Kidney epithelial cell (primary cell): ENCODE measurements at regions not wholly inside any gene's neighbourhood (a gene's known extent, or its start where the extent isn't known, plus 50 kb on each side); places are given as distances from the start of the nearest gene placed in this dataset.

Experiments
- DNase-seq: peaks from one replicate; pipeline ENCODE4 v3.0.0-alpha.2; 2010; ENCODE audit warnings: low read depth
- H3K27me3 ChIP-seq: 2 replicates; pipeline ENCODE4 v1.6.0; 2011; ENCODE audit warnings: low read length; ENCODE audit not compliant: control insufficient read depth, insufficient read depth
- H3K36me3 ChIP-seq: 2 replicates; pipeline ENCODE4 v1.5.1; 2011; ENCODE audit warnings: low read length; ENCODE audit not compliant: control insufficient read depth, insufficient read depth
- H3K4me3 ChIP-seq: 2 replicates; pipeline ENCODE4 v1.5.1; 2011; ENCODE audit warnings: low read depth, mild to moderate bottlenecking, control low read depth, low read length
- CTCF ChIP-seq: IDR thresholded peaks from 2 replicates; pipeline ENCODE4 v1.5.1; 2011; ENCODE audit warnings: mild to moderate bottlenecking, moderate library complexity, low read length, control low read depth, inconsistent platforms; ENCODE audit not compliant: insufficient read depth, poor library complexity, severe bottlenecking

GRCh38 chr7:33789871-33790630 is 115.3 kb upstream of the BMPER start:
- no peak for DNase-seq
- TF ChIP-seq CTCF: no peak
- H3K27me3 ChIP-seq: peaks cover 3% of the 10 kb centered on the region
- no peak overlapping the region for H3K4me3 ChIP-seq
- H3K36me3 ChIP-seq: no peaks in the 10 kb centered on the region

GRCh38 chr7:33790746-33791145 is 114.6 kb upstream of the BMPER start:
- DNase-seq: no peak
- no peak overlapping the region for H3K4me3 ChIP-seq
- TF ChIP-seq CTCF: no peak
- no peaks in the 10 kb centered on the region for H3K36me3 ChIP-seq
- peaks cover 3% of the 10 kb centered on the region for H3K27me3 ChIP-seq

- H3K27me3 ChIP-seq: peaks cover 3% of the 10 kb centered on the region
- DNase-seq: no peak
- H3K4me3 ChIP-seq: no peak overlapping the region
- H3K36me3 ChIP-seq: no peaks in the 10 kb centered on the region
- no peak for TF ChIP-seq CTCF
These were observed 113.3 kb upstream of the BMPER start for GRCh38 chr7:33792041-33792440.

GRCh38 chr7:33792547-33793105 is 112.7 kb upstream of the BMPER start:
- TF ChIP-seq CTCF: no peak
- H3K36me3 ChIP-seq: no peaks in the 10 kb centered on the region

GRCh38 chr7:33793616-33794015 is 111.7 kb upstream of the BMPER start:
- Histone ChIP-seq H3K4me3 (no peak overlapping the region), H3K36me3 (no peaks in the 10 kb centered on the region), H3K27me3 (no peaks in the 10 kb centered on the region)
- TF ChIP-seq CTCF: no peak
- DNase-seq: no peak

More at GRCh38 chr7:33792547-33793105, 112.7 kb upstream of the BMPER start:
- peaks cover 3% of the 10 kb centered on the region for H3K27me3 ChIP-seq
- no peak for DNase-seq
- no peak overlapping the region for H3K4me3 ChIP-seq
